ENCODE measurements at regions not wholly inside any gene's neighbourhood (a gene's known extent, or its start where the extent isn't known, plus 50 kb on each side); places are given as distances from the start of the nearest gene placed in this dataset.

DNA sequence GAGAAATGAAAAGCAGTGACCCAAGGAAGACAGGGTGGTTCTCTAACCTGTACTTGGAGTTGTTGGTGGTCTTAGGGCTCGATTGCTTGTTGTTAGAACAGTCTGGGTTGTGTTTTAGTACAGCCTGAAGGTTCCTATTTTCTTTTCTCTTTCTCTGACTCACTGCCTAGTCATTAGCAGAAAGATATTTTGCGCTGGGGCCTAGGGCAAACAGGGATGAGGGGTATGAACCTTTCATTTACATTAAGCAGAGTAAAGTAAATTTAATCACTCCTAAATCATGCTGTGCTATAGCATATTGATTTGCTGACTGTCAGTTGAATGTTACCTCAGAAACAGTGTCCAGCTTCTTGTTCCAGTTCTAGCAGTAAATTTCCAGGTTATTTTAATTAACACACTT lies 197.2 kb downstream of the RWDD3 start:
- H3K4me1 ChIP-seq (ENCODE audit: control insufficient read depth, insufficient read depth, low read length) = no peaks in the 10 kb centered on the region
- H3K27me3 ChIP-seq (replicated peaks; ENCODE audit: control insufficient read depth, insufficient read depth, low read length) = no peaks in the 10 kb centered on the region
- H3K36me3 ChIP-seq (ENCODE audit: control insufficient read depth, insufficient read depth, low read length, severe bottlenecking) = no peaks in the 10 kb centered on the region
- H3K9ac ChIP-seq (ENCODE audit: low read length) = no peak overlapping the region
- DNase-seq (ENCODE audit: low read depth) = no peak
- H3K4me3 ChIP-seq (ENCODE audit: low read length) = no peak overlapping the region
- peaks cover 4% of the 10 kb centered on the region for H3K9me3 ChIP-seq (ENCODE audit: control insufficient read depth, low read length)

DNA sequence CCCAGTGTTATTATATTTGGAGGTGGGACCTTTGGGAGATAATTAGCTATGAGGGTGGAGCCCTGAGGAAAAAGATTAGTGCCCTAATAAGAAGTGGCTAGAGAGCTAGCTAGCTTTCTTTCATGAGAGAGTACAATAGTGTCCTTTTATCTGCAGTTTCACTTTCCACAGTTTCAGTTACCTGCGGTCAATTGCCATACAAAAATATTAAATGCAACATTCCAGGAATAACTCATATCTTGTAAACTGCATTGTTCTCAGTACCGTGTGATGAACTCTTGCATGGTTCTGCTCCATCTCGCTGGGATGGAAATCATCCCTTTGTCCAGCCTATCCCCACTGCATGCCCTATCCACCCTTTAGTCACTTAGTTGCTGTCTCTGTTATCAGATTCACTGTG lies 201.6 kb downstream of the RWDD3 start:
- no peak overlapping the region for H3K4me3 ChIP-seq (ENCODE audit: low read length)
- no peak overlapping the region for H3K9ac ChIP-seq (ENCODE audit: low read length)
- no peaks in the 10 kb centered on the region for H3K27me3 ChIP-seq (replicated peaks; ENCODE audit: control insufficient read depth, insufficient read depth, low read length)
- peaks cover 4% of the 10 kb centered on the region for H3K9me3 ChIP-seq (ENCODE audit: control insufficient read depth, low read length)
- no peaks in the 10 kb centered on the region for H3K36me3 ChIP-seq (ENCODE audit: control insufficient read depth, insufficient read depth, low read length, severe bottlenecking)
- H3K4me1 ChIP-seq (ENCODE audit: control insufficient read depth, insufficient read depth, low read length) = no peaks in the 10 kb centered on the region
- no peak for DNase-seq (ENCODE audit: low read depth)

DNA sequence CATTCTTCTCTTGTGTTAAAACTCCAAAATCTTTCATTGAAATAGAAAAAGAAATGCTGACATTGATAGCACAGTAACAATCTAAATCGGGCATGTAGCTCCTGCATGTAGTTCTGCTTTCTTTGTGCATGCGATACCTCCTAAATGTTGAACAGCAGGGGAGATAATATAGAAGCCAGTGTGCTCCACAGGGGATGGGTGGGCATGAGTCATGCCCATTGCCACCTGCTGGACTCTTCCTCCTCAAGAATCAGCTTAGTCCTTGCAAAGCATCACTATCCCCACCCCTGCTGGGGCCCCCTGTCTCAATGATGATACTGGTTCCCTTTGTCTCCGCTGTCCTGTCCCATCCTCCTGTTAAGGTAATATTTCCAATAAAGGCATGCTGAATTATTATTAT lies 203.0 kb downstream of the RWDD3 start:
- no peaks in the 10 kb centered on the region for H3K27me3 ChIP-seq (replicated peaks; ENCODE audit: control insufficient read depth, insufficient read depth, low read length)
- H3K4me3 ChIP-seq (ENCODE audit: low read length) = no peak overlapping the region
- peaks cover 4% of the 10 kb centered on the region for H3K9me3 ChIP-seq (ENCODE audit: control insufficient read depth, low read length)
- no peak for DNase-seq (ENCODE audit: low read depth)
- H3K36me3 ChIP-seq (ENCODE audit: control insufficient read depth, insufficient read depth, low read length, severe bottlenecking) = no peaks in the 10 kb centered on the region
- no peaks in the 10 kb centered on the region for H3K4me1 ChIP-seq (ENCODE audit: control insufficient read depth, insufficient read depth, low read length)
- H3K9ac ChIP-seq (ENCODE audit: low read length) = no peak overlapping the region

DNA sequence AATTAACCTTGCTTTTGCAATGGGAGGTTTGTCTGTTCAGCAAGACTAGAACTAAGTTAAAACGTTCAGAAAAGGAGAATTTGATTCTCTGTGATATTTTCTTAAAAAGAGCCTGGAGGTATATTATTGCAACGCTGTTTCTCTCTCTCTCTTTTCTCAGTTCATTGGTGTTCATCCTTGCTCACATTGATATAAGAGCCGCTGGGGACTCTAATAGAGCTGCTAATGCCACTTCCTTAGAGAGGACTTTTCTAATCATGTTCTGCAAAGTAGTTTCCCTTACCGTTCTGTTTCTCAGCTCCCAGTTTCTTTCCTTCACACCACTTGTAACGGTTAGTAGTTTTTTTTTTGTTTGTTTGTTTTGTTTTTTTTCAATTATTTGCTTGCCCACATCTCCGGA lies 203.8 kb downstream of the RWDD3 start:
- DNase-seq (ENCODE audit: low read depth) = no peak

DNA sequence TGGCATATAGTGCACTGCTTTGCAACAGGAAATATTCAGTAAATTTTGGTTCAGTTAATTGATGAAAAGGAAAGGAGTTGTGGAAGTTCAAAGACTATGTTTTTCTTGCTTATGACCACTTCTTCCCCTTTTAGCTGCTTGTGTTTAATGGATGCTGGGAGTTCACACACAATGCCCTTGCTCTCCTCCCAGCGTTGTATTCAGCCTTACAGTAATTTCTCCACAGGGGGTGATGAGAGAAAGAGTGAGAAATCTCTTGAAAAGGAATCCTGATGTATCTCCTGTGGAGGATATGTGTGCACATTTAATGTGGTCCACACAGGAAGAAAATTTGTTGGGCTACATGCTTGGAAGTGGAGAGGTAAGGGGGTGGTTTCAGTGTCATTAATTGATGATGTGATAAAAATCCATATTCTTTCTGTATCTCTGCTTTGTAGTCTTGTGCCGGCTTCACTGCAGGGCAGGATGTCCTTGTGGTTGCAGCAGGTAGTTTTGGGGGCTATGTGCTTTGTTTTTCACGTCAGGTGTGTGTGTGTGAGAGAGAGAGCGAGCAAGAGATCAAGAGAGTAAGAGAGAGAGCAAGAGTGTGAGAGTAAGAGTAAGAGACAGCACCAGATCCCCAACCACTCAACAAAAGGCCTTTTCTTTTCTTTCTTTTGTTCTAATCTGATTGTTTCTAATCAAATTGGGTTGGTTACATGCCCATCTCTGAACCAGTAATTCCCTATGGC lies 204.4 kb downstream of the RWDD3 start:
- DNase-seq (ENCODE audit: low read depth) = no peak
- H3K4me1 ChIP-seq (ENCODE audit: control insufficient read depth, insufficient read depth, low read length) = no peaks in the 10 kb centered on the region
- no peaks in the 10 kb centered on the region for H3K27me3 ChIP-seq (replicated peaks; ENCODE audit: control insufficient read depth, insufficient read depth, low read length)
- H3K4me3 ChIP-seq (ENCODE audit: low read length) = no peak overlapping the region
- H3K9me3 ChIP-seq (ENCODE audit: control insufficient read depth, low read length) = no peaks in the 10 kb centered on the region
- no peaks in the 10 kb centered on the region for H3K36me3 ChIP-seq (ENCODE audit: control insufficient read depth, insufficient read depth, low read length, severe bottlenecking)
- no peak overlapping the region for H3K9ac ChIP-seq (ENCODE audit: low read length)

More for the DNA sequence above, 203.8 kb downstream of the RWDD3 start:
- H3K4me1 ChIP-seq (ENCODE audit: control insufficient read depth, insufficient read depth, low read length) = no peaks in the 10 kb centered on the region
- no peak overlapping the region for H3K9ac ChIP-seq (ENCODE audit: low read length)
- H3K27me3 ChIP-seq (replicated peaks; ENCODE audit: control insufficient read depth, insufficient read depth, low read length) = no peaks in the 10 kb centered on the region
- peaks cover 4% of the 10 kb centered on the region for H3K9me3 ChIP-seq (ENCODE audit: control insufficient read depth, low read length)
- H3K36me3 ChIP-seq (ENCODE audit: control insufficient read depth, insufficient read depth, low read length, severe bottlenecking) = no peaks in the 10 kb centered on the region
- H3K4me3 ChIP-seq (ENCODE audit: low read length) = no peak overlapping the region

DNA sequence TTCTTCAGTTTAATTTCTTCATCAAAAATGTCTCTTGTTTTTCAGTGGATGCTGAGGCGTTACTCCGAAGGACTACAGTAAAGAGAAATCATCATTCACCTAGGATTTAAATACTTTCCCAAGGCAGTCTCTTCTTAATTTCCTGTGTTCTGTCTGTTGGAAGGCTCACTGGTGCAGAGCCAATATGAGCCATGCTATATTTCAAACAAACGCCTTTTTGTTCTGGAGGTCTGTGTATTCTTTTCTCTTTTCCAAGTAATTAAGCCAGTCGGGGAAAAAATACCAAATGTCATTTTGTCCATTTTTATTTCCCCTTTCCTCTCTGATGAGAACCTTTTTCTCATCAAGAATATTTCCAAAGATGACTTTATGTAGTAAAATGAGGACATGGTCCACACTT lies 206.5 kb downstream of the RWDD3 start:
- Histone ChIP-seq H3K4me1 (ENCODE audit: control insufficient read depth, insufficient read depth, low read length) (no peaks in the 10 kb centered on the region), H3K4me3 (ENCODE audit: low read length) (no peak overlapping the region), H3K27me3 (replicated peaks; ENCODE audit: control insufficient read depth, insufficient read depth, low read length) (no peaks in the 10 kb centered on the region), H3K36me3 (ENCODE audit: control insufficient read depth, insufficient read depth, low read length, severe bottlenecking) (no peaks in the 10 kb centered on the region), H3K9ac (ENCODE audit: low read length) (no peak overlapping the region), H3K9me3 (ENCODE audit: control insufficient read depth, low read length) (no peaks in the 10 kb centered on the region)
- no peak for DNase-seq (ENCODE audit: low read depth)

DNA sequence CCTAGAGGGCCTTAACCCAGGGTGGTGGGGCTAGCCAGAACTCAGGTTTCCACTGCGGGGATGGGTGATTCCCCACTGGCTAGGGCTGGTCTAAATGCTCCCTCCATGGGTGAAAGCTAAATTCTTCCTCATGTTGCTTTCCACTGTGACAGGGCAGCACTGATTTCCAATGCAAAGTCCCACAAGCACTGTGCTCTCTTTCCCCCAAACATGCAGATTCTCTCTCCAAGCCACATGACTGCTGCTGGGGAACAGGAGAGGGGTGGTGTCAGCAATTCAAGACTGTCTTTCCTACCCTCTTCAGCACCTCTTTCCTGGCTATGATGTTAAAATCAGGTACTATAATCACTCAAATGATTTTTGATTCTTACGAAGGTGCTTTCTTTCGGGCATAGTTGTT lies 215.5 kb downstream of the RWDD3 start:
- Histone ChIP-seq H3K9ac (ENCODE audit: low read length) (no peak overlapping the region), H3K27me3 (replicated peaks; ENCODE audit: control insufficient read depth, insufficient read depth, low read length) (no peaks in the 10 kb centered on the region), H3K4me3 (ENCODE audit: low read length) (no peak overlapping the region), H3K36me3 (ENCODE audit: control insufficient read depth, insufficient read depth, low read length, severe bottlenecking) (no peaks in the 10 kb centered on the region), H3K9me3 (ENCODE audit: control insufficient read depth, low read length) (peaks cover 11% of the 10 kb centered on the region), H3K4me1 (ENCODE audit: control insufficient read depth, insufficient read depth, low read length) (no peaks in the 10 kb centered on the region)
- no peak for DNase-seq (ENCODE audit: low read depth)

DNA sequence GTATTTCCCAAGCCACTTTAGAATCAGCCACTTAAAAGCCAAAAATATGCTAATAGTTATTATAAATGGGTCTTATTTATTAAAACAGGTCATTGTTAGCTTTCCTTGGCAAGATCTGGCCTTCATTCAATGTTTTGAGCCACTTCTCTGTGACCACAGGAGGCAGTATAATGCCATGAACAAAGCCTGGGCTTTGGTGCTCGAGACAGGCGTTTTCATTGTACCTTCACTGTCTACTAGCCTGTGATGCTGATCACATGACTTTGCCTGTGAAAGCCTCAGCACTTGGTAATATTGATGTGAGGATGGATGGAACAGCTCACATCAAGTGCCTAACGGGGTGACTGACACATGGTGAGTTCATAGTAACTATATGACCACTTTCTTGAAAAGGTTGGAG lies 217.0 kb downstream of the RWDD3 start:
- Histone ChIP-seq H3K4me3 (ENCODE audit: low read length) (no peak overlapping the region), H3K9me3 (ENCODE audit: control insufficient read depth, low read length) (peaks cover 15% of the 10 kb centered on the region), H3K9ac (ENCODE audit: low read length) (no peak overlapping the region), H3K27me3 (replicated peaks; ENCODE audit: control insufficient read depth, insufficient read depth, low read length) (no peaks in the 10 kb centered on the region), H3K4me1 (ENCODE audit: control insufficient read depth, insufficient read depth, low read length) (no peaks in the 10 kb centered on the region), H3K36me3 (ENCODE audit: control insufficient read depth, insufficient read depth, low read length, severe bottlenecking) (no peaks in the 10 kb centered on the region)
- DNase-seq (ENCODE audit: low read depth) = no peak

DNA sequence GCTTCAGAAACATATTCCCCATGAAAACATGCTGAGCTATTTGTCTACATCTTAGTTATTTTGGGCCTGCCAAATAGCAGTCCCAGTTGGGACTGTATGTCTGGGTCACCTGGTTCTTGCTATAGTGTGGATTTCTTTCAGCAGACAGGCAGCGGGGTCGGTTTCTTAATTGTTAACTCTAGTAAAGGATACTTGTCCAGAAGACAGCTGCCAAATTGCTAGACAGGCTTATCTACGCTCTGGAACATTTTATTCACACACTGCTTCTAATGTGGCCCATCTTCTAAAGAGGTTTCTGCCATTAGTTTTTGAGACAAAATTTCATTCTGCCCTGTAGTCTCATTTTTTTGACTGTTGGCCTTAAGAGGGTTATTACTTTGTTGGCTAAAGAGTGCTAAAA lies 217.9 kb downstream of the RWDD3 start:
- H3K4me1 ChIP-seq (ENCODE audit: control insufficient read depth, insufficient read depth, low read length) = no peaks in the 10 kb centered on the region
- DNase-seq (ENCODE audit: low read depth) = no peak
- no peaks in the 10 kb centered on the region for H3K27me3 ChIP-seq (replicated peaks; ENCODE audit: control insufficient read depth, insufficient read depth, low read length)
- no peak overlapping the region for H3K9ac ChIP-seq (ENCODE audit: low read length)
- H3K4me3 ChIP-seq (ENCODE audit: low read length) = no peak overlapping the region
- H3K36me3 ChIP-seq (ENCODE audit: control insufficient read depth, insufficient read depth, low read length, severe bottlenecking) = no peaks in the 10 kb centered on the region
- peaks cover 15% of the 10 kb centered on the region for H3K9me3 ChIP-seq (ENCODE audit: control insufficient read depth, low read length)

DNA sequence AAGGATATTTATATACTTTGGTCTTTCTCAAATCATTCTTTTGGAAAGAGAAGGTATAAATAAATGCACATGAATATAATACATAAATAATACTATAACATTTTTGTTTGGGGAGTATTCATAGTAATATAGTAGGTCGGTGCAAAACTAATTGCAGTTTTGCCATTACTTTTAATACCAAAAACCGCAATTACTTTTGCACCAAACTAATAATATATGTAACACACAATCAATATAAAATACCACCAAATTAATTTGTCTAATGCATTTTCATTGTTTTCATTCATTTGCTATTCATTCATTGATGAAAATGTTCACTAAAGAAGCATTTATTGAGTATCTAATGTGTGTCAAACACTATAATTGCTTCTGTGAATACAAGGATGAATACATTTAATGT lies 219.0 kb downstream of the RWDD3 start:
- Histone ChIP-seq H3K27me3 (replicated peaks; ENCODE audit: control insufficient read depth, insufficient read depth, low read length) (no peaks in the 10 kb centered on the region), H3K36me3 (ENCODE audit: control insufficient read depth, insufficient read depth, low read length, severe bottlenecking) (no peaks in the 10 kb centered on the region), H3K9ac (ENCODE audit: low read length) (no peak overlapping the region), H3K9me3 (ENCODE audit: control insufficient read depth, low read length) (peaks cover 15% of the 10 kb centered on the region), H3K4me3 (ENCODE audit: low read length) (no peak overlapping the region), H3K4me1 (ENCODE audit: control insufficient read depth, insufficient read depth, low read length) (no peaks in the 10 kb centered on the region)
- no peak for DNase-seq (ENCODE audit: low read depth)

DNA sequence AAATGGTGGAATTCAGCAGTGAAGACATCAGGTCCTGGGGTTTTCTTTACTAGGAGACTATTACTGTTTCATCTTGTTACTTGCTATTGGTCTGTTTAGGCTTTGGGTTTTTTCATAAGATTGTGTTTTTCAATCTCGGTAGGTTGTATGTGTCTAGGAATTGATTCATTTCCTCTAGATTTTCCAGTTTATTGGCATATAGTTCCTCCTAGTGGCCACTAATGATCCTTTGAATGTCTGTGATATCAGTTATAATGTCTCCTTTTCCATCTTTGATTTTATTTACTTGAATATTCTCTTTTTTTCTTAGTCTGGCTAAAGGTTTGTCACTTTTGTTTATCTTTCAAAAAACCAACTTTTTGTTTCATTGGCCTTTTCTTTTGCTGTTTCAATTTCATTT lies 233.0 kb downstream of the RWDD3 start:
- no peak for DNase-seq (ENCODE audit: low read depth)
- H3K27me3 ChIP-seq (replicated peaks; ENCODE audit: control insufficient read depth, insufficient read depth, low read length) = no peaks in the 10 kb centered on the region
- H3K4me1 ChIP-seq (ENCODE audit: control insufficient read depth, insufficient read depth, low read length) = no peaks in the 10 kb centered on the region
- H3K9me3 ChIP-seq (ENCODE audit: control insufficient read depth, low read length) = peaks cover 6% of the 10 kb centered on the region
- H3K9ac ChIP-seq (ENCODE audit: low read length) = no peak overlapping the region
- H3K4me3 ChIP-seq (ENCODE audit: low read length) = no peak overlapping the region
- H3K36me3 ChIP-seq (ENCODE audit: control insufficient read depth, insufficient read depth, low read length, severe bottlenecking) = no peaks in the 10 kb centered on the region

Measured in adipocyte (in vitro differentiated cells).